Fibroblast of skin of right quadriceps (primary cell): ENCODE measurements at regions not wholly inside any gene's neighbourhood (a gene's known extent, or its start where the extent isn't known, plus 50 kb on each side); places are given as distances from the start of the nearest gene placed in this dataset.
A peak's percentile ranks its signal among the peaks of the same experiment; 100 is the strongest.

Experiments
- DNase-seq: peaks from one replicate; pipeline ENCODE4 v3.0.0-alpha.2; 2013

DNA sequence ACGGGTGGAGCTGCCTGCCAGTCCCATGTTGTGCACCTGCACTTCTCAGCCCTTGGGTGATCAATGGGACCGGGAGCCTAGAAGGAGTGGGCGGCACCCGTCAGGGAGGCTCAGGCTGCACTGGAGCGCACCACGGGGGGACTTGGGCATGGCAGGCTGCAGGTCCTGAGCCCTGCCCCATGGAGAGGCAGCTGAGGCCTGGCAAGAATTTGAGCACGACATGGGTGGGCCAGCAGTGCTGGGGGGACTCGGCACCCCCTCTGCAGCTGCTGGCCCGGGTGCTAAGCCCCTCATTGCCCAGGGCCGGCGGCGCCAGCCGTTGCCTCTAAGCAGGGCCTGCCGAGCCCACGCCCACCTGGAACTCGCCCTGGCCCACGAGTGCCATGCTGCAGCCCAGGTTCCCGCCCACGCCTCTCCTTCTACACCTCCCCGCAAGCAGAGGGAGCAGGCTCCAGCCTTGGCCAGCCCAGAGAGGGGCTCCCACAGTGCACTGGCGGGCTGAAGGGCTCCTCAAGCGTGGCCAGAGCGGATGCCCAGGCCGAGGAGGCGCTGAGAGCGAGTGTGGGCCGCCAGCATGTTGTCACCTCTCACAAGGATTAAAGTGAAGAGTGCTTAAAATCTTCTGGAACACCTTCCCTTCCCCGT is 372.0 kb downstream of the ETS1 start:
- no peak for DNase-seq

DNA sequence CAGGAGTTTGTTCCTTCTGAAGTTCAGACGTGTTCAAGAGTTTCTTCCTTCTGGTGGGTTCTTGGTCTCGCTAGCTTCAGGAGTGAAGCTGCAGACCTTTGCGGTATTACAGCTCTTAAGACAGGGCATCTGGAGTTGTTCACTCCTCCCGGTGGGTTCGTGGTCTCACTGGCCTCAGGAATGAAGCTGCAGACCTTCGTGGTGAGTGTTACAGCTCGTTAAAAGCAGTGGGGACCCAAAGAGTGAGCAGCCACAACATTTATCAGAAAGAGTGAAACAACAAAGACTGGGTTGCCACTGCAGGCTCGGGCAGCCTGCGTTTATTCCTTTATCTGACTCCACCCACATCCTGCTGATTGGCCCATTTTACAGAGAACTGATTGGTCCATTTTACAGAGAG is 373.1 kb downstream of the ETS1 start:
- DNase-seq = no peak

DNA sequence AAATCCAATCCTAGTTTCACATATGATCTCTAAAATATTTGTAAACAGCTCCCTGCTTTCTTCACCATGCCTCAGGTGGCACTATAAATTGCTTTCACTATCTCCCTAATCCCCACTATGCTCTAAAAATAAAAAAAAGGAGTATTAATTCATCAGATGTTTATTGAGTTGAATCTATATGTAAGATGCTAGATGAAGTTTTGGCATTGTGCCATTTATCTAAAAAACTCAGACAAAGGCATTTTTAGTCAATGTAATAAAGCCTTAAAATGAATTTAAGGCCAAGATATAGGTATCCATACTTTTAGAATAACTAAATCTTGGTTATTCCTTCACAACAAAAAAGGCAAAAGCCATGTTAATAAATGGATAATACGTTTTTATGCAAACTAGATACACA is 373.9 kb downstream of the ETS1 start:
- DNase-seq = no peak

DNA sequence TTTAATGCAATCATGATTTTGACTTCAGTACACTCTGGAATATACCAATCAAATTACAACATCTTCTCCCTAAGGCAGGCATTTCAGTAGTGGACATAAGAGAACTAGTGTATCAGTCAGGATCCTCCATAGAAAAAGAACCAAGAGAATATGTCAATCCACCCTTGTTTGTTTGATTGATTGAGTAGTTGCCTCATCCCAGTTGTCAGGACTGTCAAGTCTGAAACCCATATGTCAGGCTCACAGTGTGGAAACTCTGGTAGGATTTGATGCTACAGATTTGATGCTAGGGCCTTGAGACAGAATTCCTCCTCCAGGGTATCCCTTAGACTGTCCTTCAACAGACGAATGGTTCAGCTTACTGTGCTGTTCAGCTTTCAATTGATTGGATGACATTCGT is 375.0 kb downstream of the ETS1 start:
- DNase-seq = no peak

DNA sequence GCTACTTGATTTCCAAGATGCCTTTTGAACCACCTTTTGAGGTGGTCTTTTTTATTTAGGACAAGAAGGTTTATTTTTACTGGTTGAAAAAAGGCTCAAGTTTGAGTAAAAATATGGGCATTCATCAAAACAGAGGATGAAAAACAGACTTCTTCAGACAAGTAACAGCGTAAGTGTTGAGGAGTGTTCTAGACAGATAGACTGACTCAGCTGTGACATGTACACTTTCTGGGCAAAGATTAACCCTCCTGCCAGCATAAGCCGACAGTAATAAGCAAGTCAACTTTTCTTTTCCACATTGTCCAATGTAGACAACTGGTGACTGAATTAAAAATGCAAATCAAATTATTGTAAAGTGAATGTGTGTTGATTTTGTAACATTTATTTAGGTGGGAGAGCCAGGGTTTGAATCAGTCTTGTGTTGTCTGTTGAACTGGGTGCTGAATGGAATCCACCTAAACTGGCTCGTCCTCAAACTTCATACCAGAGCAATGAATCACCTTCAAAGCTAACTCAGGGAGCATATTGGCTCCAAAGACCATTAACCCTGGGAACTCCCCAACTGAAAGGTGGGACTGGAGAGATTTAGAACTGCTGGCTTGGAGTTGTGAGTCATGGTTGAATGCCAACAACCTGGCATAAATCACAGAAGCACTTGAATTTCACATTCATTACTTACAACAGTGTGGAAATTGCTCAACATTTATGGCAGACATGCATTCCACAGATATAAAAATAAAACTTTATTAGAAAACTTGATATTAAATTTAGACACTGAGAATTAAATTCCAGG is 377.0 kb downstream of the ETS1 start:
- DNase-seq = peak; percentile 99

GRCh38 chr11:128209138-128209435 is 378.3 kb downstream of the ETS1 start:
- no peak for DNase-seq

DNA sequence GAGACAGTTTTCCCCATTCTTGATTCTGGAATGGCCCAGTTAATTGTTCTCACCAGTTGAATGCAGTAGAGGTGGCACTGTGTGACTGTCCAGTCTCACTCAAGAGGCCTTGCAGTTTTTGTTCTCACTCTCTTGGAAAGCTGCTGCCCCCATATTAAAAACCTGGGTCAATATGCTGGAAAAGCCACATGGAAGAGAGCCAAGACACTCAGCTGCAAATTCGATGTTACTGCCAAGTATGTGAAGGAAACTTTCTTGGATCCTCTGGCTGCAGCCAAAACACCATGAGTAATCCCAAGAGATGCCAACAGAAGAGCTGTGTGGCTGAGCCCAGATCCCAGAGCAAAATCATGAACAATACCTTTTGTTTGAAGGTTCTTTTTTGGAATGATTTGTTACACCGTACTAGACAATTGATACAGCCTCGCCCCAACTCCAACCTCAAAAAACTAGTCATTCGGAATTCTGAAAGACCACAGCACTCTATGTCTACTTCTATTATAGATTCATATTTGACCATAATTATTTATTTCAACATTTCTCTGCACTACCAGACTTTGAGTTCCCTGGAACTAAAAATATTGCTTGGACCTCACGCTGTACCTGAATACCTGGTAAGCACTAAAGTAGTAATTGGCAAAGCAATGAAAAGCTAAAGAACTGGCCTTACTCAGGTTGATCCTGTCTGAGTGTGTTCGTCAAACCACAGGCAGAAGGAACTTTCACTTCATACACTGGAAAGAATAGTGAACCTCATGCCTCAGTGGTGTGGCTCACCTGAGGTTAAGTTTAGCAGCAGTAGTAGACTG is 378.8 kb downstream of the ETS1 start:
- DNase-seq = peak; percentile 95

DNA sequence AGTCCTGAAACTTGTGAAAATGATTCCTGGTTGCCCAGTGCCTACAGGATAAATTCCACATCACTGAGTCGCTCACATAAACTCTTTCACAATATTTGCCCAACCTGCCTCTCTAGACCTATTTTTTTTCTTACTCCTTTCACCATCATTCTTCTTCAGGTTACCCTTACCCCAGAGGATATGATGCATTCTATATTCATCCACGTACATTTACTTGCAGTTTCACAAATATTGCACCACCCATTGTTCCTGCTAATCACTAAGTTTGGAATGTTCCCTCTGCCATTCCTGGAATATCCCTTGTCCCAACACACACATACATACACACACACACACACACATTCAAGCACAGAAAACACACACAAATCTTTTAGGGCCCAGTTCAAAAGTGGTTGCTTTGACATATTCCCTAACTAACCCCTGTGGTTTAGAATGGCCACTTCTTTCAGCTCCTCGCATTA is 379.5 kb downstream of the ETS1 start:
- peak; percentile 96 for DNase-seq

GRCh38 chr11:128206461-128206860 is 380.9 kb downstream of the ETS1 start:
- DNase-seq = no peak

- DNase-seq = no peak
Observed at GRCh38 chr11:128205796-128206195, 381.6 kb downstream of the ETS1 start.

GRCh38 chr11:128204898-128205297 is 382.5 kb downstream of the ETS1 start:
- no peak for DNase-seq

GRCh38 chr11:128201801-128202200 is 385.6 kb downstream of the ETS1 start:
- DNase-seq = no peak

DNA sequence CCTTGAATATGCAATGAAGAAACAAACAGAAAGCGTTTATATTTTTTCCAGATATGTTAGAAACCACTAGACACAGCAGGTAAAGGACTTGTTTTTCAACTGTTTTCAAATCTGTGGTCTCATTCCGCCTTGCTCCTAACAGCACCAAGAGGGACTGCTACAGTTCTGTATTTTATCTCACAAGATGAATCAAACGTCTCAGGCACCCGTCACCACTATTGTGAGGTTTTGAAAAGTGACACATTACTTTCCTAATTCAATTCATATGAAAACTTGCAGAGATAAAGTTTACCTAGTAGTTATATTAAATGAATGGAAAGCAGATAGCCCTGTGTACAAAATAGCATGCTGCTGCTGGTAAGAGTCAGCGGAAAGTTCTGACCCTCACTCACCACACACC is 386.3 kb downstream of the ETS1 start:
- no peak for DNase-seq

GRCh38 chr11:128200467-128200866 is 386.9 kb downstream of the ETS1 start:
- DNase-seq = no peak

- no peak for DNase-seq
Observed at GRCh38 chr11:128198216-128198772, 389.1 kb downstream of the ETS1 start.

GRCh38 chr11:128196235-128196634 is 391.1 kb downstream of the ETS1 start:
- DNase-seq = peak; percentile 65

- DNase-seq = no peak
Observed at GRCh38 chr11:128195756-128196155, 391.6 kb downstream of the ETS1 start.

GRCh38 chr11:128195057-128195751 is 392.2 kb downstream of the ETS1 start:
- no peak for DNase-seq

GRCh38 chr11:128194216-128194615 is 393.1 kb downstream of the ETS1 start:
- no peak for DNase-seq

DNA sequence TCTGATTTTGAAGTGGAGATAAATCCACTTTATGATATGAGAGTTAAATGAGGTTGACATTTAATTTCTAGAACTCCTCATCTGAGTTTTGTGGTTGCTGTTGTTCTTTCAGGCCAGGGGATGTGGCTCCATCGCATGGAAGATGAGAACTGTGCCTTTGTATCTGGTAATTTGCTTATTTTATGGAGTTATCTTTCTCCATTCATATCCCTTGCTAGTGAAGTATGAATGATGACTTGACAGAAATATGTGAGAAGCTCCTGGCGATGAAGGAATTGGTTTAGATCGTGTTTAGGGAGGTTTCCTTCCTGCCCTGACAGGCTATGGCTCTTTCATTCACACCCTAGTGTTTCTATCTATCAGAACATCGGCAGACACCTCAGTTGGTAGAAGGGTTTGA is 393.7 kb downstream of the ETS1 start:
- no peak for DNase-seq

DNA sequence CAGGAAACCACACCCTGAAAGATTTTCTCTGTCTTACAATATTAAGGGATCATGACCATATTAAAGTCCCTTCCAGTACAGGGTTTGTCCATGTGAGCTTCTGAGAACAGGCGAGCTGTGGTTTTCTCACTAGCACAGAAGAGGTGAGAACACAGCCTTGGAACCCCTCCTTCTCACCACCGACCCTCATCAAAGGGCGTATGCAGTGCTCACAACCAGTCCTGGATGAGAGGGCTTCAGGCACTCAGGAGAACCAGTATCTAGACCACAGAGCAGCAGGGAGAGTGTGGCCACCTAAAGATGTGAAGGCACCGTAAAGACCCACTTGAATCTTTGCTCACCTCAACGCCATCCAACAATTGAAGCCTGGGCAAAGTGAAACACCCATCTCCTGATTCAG is 397.0 kb downstream of the ETS1 start:
- DNase-seq = no peak

DNA sequence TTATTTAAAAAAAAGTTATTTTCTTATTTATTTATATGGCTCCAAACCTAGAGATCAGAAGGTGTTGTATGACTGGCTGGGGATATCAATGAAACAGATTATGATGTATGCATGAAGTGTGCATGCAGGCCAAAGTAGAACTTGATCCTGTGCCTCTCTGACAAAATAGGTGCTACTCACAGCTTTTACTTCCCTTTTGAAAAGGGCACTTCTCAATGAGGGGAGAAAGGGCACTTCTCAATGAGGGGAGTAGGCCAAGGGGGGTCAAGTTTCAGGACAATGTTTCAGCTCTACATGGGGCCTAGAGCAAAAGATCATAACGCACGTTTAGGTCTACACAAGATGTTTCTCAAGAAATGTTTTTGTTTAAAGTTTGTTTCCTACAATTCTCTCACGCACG is 397.5 kb downstream of the ETS1 start:
- DNase-seq = no peak
